ENCODE measurements at regions not wholly inside any gene's neighbourhood (a gene's known extent, or its start where the extent isn't known, plus 50 kb on each side); places are given as distances from the start of the nearest gene placed in this dataset.

DNA sequence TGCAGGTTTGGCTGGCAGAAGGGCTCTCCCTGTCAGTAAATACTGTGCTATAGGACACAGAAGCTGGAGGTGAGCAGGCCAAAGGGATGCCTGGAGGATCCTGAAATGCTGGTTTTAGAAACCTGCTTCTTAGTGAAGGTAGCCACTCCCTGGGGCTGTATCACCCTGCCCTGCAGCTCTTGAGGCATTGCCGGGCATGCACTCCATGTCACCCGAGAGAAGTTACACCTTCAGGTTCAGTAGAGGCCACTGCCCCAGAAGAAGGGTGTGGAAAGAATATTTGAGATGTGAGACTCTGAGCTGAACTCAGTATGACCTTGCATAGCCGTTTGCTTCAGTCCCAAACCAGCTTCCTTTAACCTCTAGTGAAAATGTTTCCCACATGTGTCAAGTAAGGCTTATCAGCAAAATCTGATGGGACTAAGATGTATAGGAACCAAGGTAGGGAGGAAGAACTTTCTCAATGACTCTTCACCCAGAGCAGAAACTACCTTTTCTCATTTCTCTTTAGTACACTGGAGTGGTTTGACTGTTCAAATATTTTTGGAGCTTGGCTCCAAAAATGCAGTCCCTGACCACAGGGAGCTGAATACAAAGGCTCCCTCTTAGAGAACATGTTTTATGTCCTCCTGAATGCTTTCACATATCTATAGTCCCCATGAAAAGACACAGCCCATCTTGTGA lies 164.5 kb upstream of the DYRK2 start:
- TF ChIP-seq, protein P1, sequence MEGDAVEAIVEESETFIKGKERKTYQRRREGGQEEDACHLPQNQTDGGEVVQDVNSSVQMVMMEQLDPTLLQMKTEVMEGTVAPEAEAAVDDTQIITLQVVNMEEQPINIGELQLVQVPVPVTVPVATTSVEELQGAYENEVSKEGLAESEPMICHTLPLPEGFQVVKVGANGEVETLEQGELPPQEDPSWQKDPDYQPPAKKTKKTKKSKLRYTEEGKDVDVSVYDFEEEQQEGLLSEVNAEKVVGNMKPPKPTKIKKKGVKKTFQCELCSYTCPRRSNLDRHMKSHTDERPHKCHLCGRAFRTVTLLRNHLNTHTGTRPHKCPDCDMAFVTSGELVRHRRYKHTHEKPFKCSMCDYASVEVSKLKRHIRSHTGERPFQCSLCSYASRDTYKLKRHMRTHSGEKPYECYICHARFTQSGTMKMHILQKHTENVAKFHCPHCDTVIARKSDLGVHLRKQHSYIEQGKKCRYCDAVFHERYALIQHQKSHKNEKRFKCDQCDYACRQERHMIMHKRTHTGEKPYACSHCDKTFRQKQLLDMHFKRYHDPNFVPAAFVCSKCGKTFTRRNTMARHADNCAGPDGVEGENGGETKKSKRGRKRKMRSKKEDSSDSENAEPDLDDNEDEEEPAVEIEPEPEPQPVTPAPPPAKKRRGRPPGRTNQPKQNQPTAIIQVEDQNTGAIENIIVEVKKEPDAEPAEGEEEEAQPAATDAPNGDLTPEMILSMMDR (IDR thresholded peaks at IDR 0.05) = no peak
- no peak for TF ChIP-seq POLR2A (IDR thresholded peaks at IDR 0.05)
- TF ChIP-seq POLR2AphosphoS5 (IDR thresholded peaks at IDR 0.05) = no peak
- TF ChIP-seq EP300 (IDR thresholded peaks at IDR 0.05; ENCODE audit: low read depth) = no peak

Data from transverse colon (tissue), 4 donors.